ENCODE measurements at regions not wholly inside any gene's neighbourhood (a gene's known extent, or its start where the extent isn't known, plus 50 kb on each side); places are given as distances from the start of the nearest gene placed in this dataset.

GRCh38 chr22:46088541-46089311 lies 61.6 kb upstream of the PPARA start:
- Histone ChIP-seq H3K4me3 (peak overlapping the region; percentile 86), H3K27ac (peak overlapping the region; percentile 96 to 98), H3K9me3 (no peaks in the 10 kb centered on the region), H3K4me1 (ENCODE audit: control insufficient read depth in 1 of 2, low read depth in 2 of 2) (peaks cover 70 to 100% of the 10 kb centered on the region in 2 donors), H3K36me3 (peaks cover 9% of the 10 kb centered on the region), H3K27me3 (replicated peaks; ENCODE audit: insufficient read depth) (no peaks in the 10 kb centered on the region)
- no peak for TF ChIP-seq CTCF (IDR thresholded peaks at IDR 0.05)
- ATAC-seq (ENCODE audit: insufficient number of reproducible peaks, low FRiP score, low read depth) (no peak), DNase-seq (ENCODE audit: low spot score) (no peak)

GRCh38 chr22:46089426-46090035 lies 60.8 kb upstream of the PPARA start:
- Histone ChIP-seq H3K9me3 (no peaks in the 10 kb centered on the region), H3K36me3 (peaks cover 9% of the 10 kb centered on the region), H3K27ac (peak overlapping the region; percentile 96 to 98), H3K27me3 (replicated peaks; ENCODE audit: insufficient read depth) (no peaks in the 10 kb centered on the region), H3K4me1 (ENCODE audit: control insufficient read depth in 1 of 2, low read depth in 2 of 2) (peaks cover 63 to 100% of the 10 kb centered on the region in 2 donors), H3K4me3 (peak overlapping the region; percentile 86)
- no peak for ATAC-seq (ENCODE audit: insufficient number of reproducible peaks, low FRiP score, low read depth)
- no peak for DNase-seq (ENCODE audit: low spot score)
- TF ChIP-seq CTCF (IDR thresholded peaks at IDR 0.05), result no peak

- peak overlapping the region; percentile 96 to 98 for H3K27ac ChIP-seq
- H3K36me3 ChIP-seq, result peaks cover 9% of the 10 kb centered on the region
- no peak for DNase-seq (ENCODE audit: low spot score)
- no peak for ATAC-seq (ENCODE audit: insufficient number of reproducible peaks, low FRiP score, low read depth)
- TF ChIP-seq CTCF (IDR thresholded peaks at IDR 0.05), result no peak
- H3K4me1 ChIP-seq (ENCODE audit: control insufficient read depth in 1 of 2, low read depth in 2 of 2), result peaks cover 65 to 100% of the 10 kb centered on the region in 2 donors
- no peaks in the 10 kb centered on the region for H3K9me3 ChIP-seq
- H3K27me3 ChIP-seq (replicated peaks; ENCODE audit: insufficient read depth), result no peaks in the 10 kb centered on the region
- peak overlapping the region; percentile 86 for H3K4me3 ChIP-seq
Observed at GRCh38 chr22:46090036-46090591, 60.2 kb upstream of the PPARA start.

GRCh38 chr22:46090631-46091201 lies 59.6 kb upstream of the PPARA start:
- H3K36me3 ChIP-seq, result peaks cover 9% of the 10 kb centered on the region
- H3K27ac ChIP-seq, result peak overlapping the region; percentile 96 to 98
- H3K9me3 ChIP-seq, result no peaks in the 10 kb centered on the region
- ATAC-seq (ENCODE audit: insufficient number of reproducible peaks, low FRiP score, low read depth) (peak; percentile 2), DNase-seq (ENCODE audit: low spot score) (no peak)
- no peak for TF ChIP-seq CTCF (IDR thresholded peaks at IDR 0.05)
- H3K4me1 ChIP-seq (ENCODE audit: control insufficient read depth in 1 of 2, low read depth in 2 of 2), result peaks cover 59 to 96% of the 10 kb centered on the region in 2 donors
- H3K27me3 ChIP-seq (replicated peaks; ENCODE audit: insufficient read depth), result no peaks in the 10 kb centered on the region
- peak overlapping the region; percentile 86 for H3K4me3 ChIP-seq

Data from thoracic aorta (tissue), 2 donors.